ENCODE measurements at regions not wholly inside any gene's neighbourhood (a gene's known extent, or its start where the extent isn't known, plus 50 kb on each side); places are given as distances from the start of the nearest gene placed in this dataset.

- TF ChIP-seq MAX (IDR thresholded peaks at IDR 0.05): no peak
- no peak for TF ChIP-seq NANOG (IDR thresholded peaks at IDR 0.05; ENCODE audit: insufficient read depth, low read depth, low read length, poor library complexity, severe bottlenecking)
- no peak for TF ChIP-seq CTCF (IDR thresholded peaks at IDR 0.05; ENCODE audit: control extremely low read depth in 1 of 3, insufficient read depth in 1 of 3, low read depth in 1 of 3, low read length in 3 of 3)
These were observed 180.3 kb upstream of the HS3ST1 start (continued) for GRCh38 chr4:11608992-11609391.
